Liver (tissue), 8 donors: ENCODE measurements at regions not wholly inside any gene's neighbourhood (a gene's known extent, or its start where the extent isn't known, plus 50 kb on each side); places are given as distances from the start of the nearest gene placed in this dataset.

Experiments used
- DNase-seq: peaks from one replicate; pipeline ENCODE4 v3.0.0-alpha.2; 2017; ENCODE audit warnings: low spot score
- H3K27ac ChIP-seq, 2 donors: one replicate each; pipeline ENCODE4 v1.7.0; 2013; ENCODE audit warnings: inconsistent platforms in 2 of 2, low read length in 2 of 2, control low read depth in 1 of 2, low read depth in 1 of 2, mild to moderate bottlenecking in 1 of 2
- H3K27me3 ChIP-seq, 4 donors: one replicate each; pipeline versions ENCODE4 v1.6.1 to v1.7.0; 2013; ENCODE audit warnings: low read length in 3 of 4, inconsistent platforms in 1 of 4, mild to moderate bottlenecking in 1 of 4, moderate library complexity in 1 of 4; ENCODE audit not compliant: control insufficient read depth in 4 of 4, insufficient read depth in 4 of 4
- H3K36me3 ChIP-seq, 4 donors: one replicate each; pipeline versions ENCODE4 v1.6.1 to v1.7.0; 2013; ENCODE audit warnings: low read length in 3 of 4, mild to moderate bottlenecking in 3 of 4, low read depth in 1 of 4, moderate library complexity in 1 of 4; ENCODE audit not compliant: control insufficient read depth in 4 of 4, insufficient read depth in 3 of 4
- H3K4me1 ChIP-seq, 4 donors: one replicate each; pipeline versions ENCODE4 v1.6.1 to v1.7.0; 2013; ENCODE audit warnings: low read length in 3 of 4, mild to moderate bottlenecking in 3 of 4, moderate library complexity in 1 of 4; ENCODE audit not compliant: control insufficient read depth in 4 of 4, insufficient read depth in 4 of 4
- H3K4me3 ChIP-seq, 3 donors: one replicate each; pipeline versions ENCODE4 v1.6.1 to v1.7.0; 2013; ENCODE audit warnings: low read length in 3 of 3, control low read depth in 1 of 3, low read depth in 1 of 3, mild to moderate bottlenecking in 1 of 3
- H3K9ac ChIP-seq, 2 donors: one replicate each; pipeline ENCODE4 v1.7.0; 2013; ENCODE audit warnings: low read length in 2 of 2, mild to moderate bottlenecking in 2 of 2, moderate library complexity in 2 of 2, control low read depth in 1 of 2, low read depth in 1 of 2
- H3K9me3 ChIP-seq, 4 donors: one replicate each; pipeline versions ENCODE4 v1.6.1 to v1.7.0; 2013; ENCODE audit warnings: low read length in 3 of 4; ENCODE audit not compliant: control insufficient read depth in 4 of 4
- ATF3 ChIP-seq: IDR thresholded peaks from 2 replicates; pipeline ENCODE4 v1.6.1; 2016; ENCODE audit warnings: antibody characterized with exemption
- CTCF ChIP-seq: fragments of 150-350 bp; IDR thresholded peaks from 2 replicates; pipeline ENCODE4 v1.5.1; 2017; ENCODE audit warnings: improper control_type of control experiment, low read depth, low read length; ENCODE audit not compliant: missing input control
- FOXA2 ChIP-seq: IDR thresholded peaks from 2 replicates; pipeline ENCODE4 v1.6.1; 2016; ENCODE audit warnings: antibody characterized with exemption
- HNF4A ChIP-seq, 2 donors: conservative IDR thresholded peaks; 2 replicates each; pipeline ENCODE4 v1.6.1; 2016; ENCODE audit warnings: antibody characterized with exemption in 2 of 2, mild to moderate bottlenecking in 2 of 2
- JUND ChIP-seq, 2 donors: IDR thresholded peaks; 2 replicates each; pipeline ENCODE4 v1.6.1; 2016; ENCODE audit warnings: antibody characterized with exemption in 2 of 2
- NR2F2 ChIP-seq: IDR thresholded peaks from 2 replicates; pipeline ENCODE4 v1.6.1; 2016; ENCODE audit warnings: antibody characterized with exemption
- RXRA ChIP-seq, 2 donors: IDR thresholded peaks; 2 replicates each; pipeline ENCODE4 v1.6.1; 2017 to 2018; ENCODE audit warnings: antibody characterized with exemption in 2 of 2, mild to moderate bottlenecking in 1 of 2
- TAF1 ChIP-seq: conservative IDR thresholded peaks from 2 replicates; pipeline ENCODE4 v1.6.1; 2016; ENCODE audit warnings: antibody characterized with exemption, mild to moderate bottlenecking
- YY1 ChIP-seq: IDR thresholded peaks from 2 replicates; pipeline ENCODE4 v1.6.1; 2016; ENCODE audit warnings: antibody characterized with exemption, mild to moderate bottlenecking
- WGBS: extraction: QIAGEN DNeasy Blood & Tissue Kit; methylation state at CpG from one replicate; pipeline ENCODE4 v1.1.7; 2013; 5-methylcytosine and 5-hydroxymethylcytosine counted together
- donor health status: healthy.
- donor health status: healthy.
- donor health status: healthy.
- donor health status: healthy.
- donor health status: healthy.

- TF ChIP-seq CTCF (no peak), ATF3 (no peak), HNF4A (conservative IDR thresholded peaks at IDR 0.05) (no peak)
These were observed 225.9 kb upstream of the BTBD3 start (continued) for GRCh38 chr20:11691766-11692165.

- no peaks in the 10 kb centered on the region for H3K27me3 ChIP-seq
- H3K27ac ChIP-seq: no peak overlapping the region
- 72% methylated on average over 2 of the region's 2 CpGs for WGBS
- H3K4me3 ChIP-seq: no peak overlapping the region
- no peak for DNase-seq
- peaks cover 0 to 1% (median under 1%) of the 10 kb centered on the region in 4 donors for H3K4me1 ChIP-seq
- no peak overlapping the region for H3K9ac ChIP-seq
- peaks cover 0 to 2% (median 0%) of the 10 kb centered on the region in 4 donors for H3K9me3 ChIP-seq
- no peaks in the 10 kb centered on the region for H3K36me3 ChIP-seq
- TF ChIP-seq JUND (IDR thresholded peaks at IDR 0.05) (no peak), ATF3 (no peak), HNF4A (conservative IDR thresholded peaks at IDR 0.05) (no peak), NR2F2 (no peak), RXRA (IDR thresholded peaks at IDR 0.05) (no peak), YY1 (no peak)
These were observed 225.1 kb upstream of the BTBD3 start for GRCh38 chr20:11692567-11692966.

- no peak overlapping the region for H3K27ac ChIP-seq
- TF ChIP-seq FOXA2 (no peak), RXRA (IDR thresholded peaks at IDR 0.05) (no peak), HNF4A (conservative IDR thresholded peaks at IDR 0.05) (no peak), CTCF (no peak)
- H3K4me3 ChIP-seq: no peak overlapping the region
- DNase-seq: no peak
- no peaks in the 10 kb centered on the region for H3K4me1 ChIP-seq
- 88% methylated on average over 5 of the region's 5 CpGs for WGBS
- peaks cover 0 to 4% (median 0%) of the 10 kb centered on the region in 4 donors for H3K9me3 ChIP-seq
- H3K9ac ChIP-seq: no peak overlapping the region
- H3K27me3 ChIP-seq: no peaks in the 10 kb centered on the region
- H3K36me3 ChIP-seq: no peaks in the 10 kb centered on the region
These were observed 223.2 kb upstream of the BTBD3 start for GRCh38 chr20:11694467-11694866.

- no peaks in the 10 kb centered on the region for H3K36me3 ChIP-seq
- H3K9me3 ChIP-seq: peaks cover 0 to 4% (median 0%) of the 10 kb centered on the region in 4 donors
- no peak overlapping the region for H3K27ac ChIP-seq
- no peak overlapping the region for H3K4me3 ChIP-seq
- DNase-seq: no peak
- H3K4me1 ChIP-seq: no peaks in the 10 kb centered on the region
- H3K9ac ChIP-seq: no peak overlapping the region
- WGBS: 74% methylated on average over 3 of the region's 3 CpGs
- H3K27me3 ChIP-seq: no peaks in the 10 kb centered on the region
- no peak for TF ChIP-seq JUND (IDR thresholded peaks at IDR 0.05)
- TF ChIP-seq NR2F2: no peak
- no peak for TF ChIP-seq TAF1
- no peak for TF ChIP-seq YY1
These were observed 220.6 kb upstream of the BTBD3 start for GRCh38 chr20:11697055-11697454.
